OCI-LY1 (cell line): ENCODE measurements at regions not wholly inside any gene's neighbourhood (a gene's known extent, or its start where the extent isn't known, plus 50 kb on each side); places are given as distances from the start of the nearest gene placed in this dataset.

Experiments
- EZH2 ChIP-seq: fragments of 200-600 bp; sonication (generic), shearing (Covaris generic); IDR thresholded peaks from 2 replicates; pipeline ENCODE4 v1.8.0; 2017; ENCODE audit warnings: borderline replicate concordance, mixed run types, mild to moderate bottlenecking, antibody characterized with exemption, low read length, moderate library complexity, mixed read lengths
- TF ChIP-seq, protein P1 (sequence below): fragments of 200-600 bp; sonication (generic), shearing (Covaris generic); IDR thresholded peaks from 2 replicates; pipeline ENCODE4 v1.5.1; 2017; ENCODE audit warnings: mild to moderate bottlenecking, antibody characterized with exemption, low read length, moderate library complexity, mixed read lengths

DNA sequence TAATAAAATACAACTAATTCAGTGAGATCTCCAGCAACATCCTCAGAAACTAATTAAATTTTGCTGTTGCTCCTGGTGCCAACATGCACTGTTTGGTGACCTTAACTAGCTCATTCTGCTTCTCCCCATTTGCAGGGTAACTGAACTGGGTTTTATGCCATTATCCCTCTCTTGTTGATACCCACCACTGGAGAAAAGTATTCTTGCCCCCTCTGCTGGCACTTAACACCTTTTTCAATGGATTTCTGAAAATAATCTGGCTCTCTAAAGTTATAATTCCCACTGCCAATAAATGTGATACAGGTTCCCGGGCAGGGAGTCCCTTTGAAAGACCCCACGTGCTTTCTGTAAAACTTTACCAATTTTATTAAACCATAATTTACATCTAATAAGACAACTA is 394.3 kb downstream of the OSTF1 start:
- TF ChIP-seq, protein P1, sequence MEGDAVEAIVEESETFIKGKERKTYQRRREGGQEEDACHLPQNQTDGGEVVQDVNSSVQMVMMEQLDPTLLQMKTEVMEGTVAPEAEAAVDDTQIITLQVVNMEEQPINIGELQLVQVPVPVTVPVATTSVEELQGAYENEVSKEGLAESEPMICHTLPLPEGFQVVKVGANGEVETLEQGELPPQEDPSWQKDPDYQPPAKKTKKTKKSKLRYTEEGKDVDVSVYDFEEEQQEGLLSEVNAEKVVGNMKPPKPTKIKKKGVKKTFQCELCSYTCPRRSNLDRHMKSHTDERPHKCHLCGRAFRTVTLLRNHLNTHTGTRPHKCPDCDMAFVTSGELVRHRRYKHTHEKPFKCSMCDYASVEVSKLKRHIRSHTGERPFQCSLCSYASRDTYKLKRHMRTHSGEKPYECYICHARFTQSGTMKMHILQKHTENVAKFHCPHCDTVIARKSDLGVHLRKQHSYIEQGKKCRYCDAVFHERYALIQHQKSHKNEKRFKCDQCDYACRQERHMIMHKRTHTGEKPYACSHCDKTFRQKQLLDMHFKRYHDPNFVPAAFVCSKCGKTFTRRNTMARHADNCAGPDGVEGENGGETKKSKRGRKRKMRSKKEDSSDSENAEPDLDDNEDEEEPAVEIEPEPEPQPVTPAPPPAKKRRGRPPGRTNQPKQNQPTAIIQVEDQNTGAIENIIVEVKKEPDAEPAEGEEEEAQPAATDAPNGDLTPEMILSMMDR, result peak; percentile 7; the same call in 1 of the 2 replicates
- no peak for TF ChIP-seq EZH2
